ENCODE measurements at regions not wholly inside any gene's neighbourhood (a gene's known extent, or its start where the extent isn't known, plus 50 kb on each side); places are given as distances from the start of the nearest gene placed in this dataset.
A peak's percentile ranks its signal among the peaks of the same experiment; 100 is the strongest.

DNA sequence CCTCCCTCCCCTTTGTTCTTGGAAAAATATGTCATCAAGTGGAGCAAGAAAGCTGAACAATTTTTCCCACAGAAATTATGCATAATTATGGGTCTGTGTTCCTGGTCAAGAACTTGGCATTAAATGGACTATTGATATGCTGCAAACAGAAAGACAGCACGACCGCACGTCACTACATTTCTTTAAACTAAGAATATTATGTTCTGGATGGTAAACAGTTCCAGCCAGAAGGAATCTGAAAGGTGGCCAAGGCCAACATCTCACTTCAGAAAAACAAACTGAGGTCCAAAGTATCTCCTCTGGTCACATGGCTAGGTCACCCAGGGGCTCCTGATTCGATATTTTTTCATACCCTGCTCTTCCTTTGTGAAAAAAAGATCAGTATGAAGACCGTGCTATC, 173.3 kb upstream of the GAS1 start:
- peak in 1 of 2 donors; percentile 31 for DNase-seq (ENCODE audit: low read depth in 2 of 2)
- H3K4me3 ChIP-seq (replicated peaks in 1 of 2; ENCODE audit: low read depth in 2 of 2, low read length in 2 of 2), result no peak overlapping the region
- TF ChIP-seq, protein P1, sequence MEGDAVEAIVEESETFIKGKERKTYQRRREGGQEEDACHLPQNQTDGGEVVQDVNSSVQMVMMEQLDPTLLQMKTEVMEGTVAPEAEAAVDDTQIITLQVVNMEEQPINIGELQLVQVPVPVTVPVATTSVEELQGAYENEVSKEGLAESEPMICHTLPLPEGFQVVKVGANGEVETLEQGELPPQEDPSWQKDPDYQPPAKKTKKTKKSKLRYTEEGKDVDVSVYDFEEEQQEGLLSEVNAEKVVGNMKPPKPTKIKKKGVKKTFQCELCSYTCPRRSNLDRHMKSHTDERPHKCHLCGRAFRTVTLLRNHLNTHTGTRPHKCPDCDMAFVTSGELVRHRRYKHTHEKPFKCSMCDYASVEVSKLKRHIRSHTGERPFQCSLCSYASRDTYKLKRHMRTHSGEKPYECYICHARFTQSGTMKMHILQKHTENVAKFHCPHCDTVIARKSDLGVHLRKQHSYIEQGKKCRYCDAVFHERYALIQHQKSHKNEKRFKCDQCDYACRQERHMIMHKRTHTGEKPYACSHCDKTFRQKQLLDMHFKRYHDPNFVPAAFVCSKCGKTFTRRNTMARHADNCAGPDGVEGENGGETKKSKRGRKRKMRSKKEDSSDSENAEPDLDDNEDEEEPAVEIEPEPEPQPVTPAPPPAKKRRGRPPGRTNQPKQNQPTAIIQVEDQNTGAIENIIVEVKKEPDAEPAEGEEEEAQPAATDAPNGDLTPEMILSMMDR (IDR thresholded peaks at IDR 0.05; ENCODE audit: low read depth, low read length), result no peak

- TF ChIP-seq, protein P1 (IDR thresholded peaks at IDR 0.05; ENCODE audit: low read depth, low read length), result no peak
- peak; percentile 93 to 94 for DNase-seq (ENCODE audit: low read depth in 2 of 2)
- H3K4me3 ChIP-seq (replicated peaks in 1 of 2; ENCODE audit: low read depth in 2 of 2, low read length in 2 of 2), result no peak overlapping the region
Observed at GRCh38 chr9:87122947-87123685, 175.8 kb upstream of the GAS1 start.

DNA sequence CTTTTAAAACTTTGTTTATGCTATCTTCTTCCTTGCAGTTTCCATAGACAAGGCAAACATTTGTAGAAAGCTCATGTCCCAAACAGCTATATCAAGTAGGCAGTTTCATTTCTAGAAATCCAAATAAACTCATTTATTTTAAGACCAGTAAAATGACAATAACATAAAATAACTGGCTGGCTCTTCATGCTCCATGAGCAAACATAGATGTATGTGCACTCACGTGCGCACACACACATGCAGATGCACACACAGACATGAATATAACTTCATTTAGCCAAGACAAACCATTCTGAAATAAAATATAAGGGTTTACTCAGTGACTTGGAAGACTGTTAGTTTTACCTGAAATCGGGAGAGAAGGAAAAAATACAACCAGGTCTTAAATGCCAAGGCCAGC, 176.5 kb upstream of the GAS1 start:
- DNase-seq (ENCODE audit: low read depth in 2 of 2), result no peak
- H3K4me3 ChIP-seq (replicated peaks in 1 of 2; ENCODE audit: low read depth in 2 of 2, low read length in 2 of 2), result no peak overlapping the region
- TF ChIP-seq, protein P1 (IDR thresholded peaks at IDR 0.05; ENCODE audit: low read depth, low read length), result no peak

DNA sequence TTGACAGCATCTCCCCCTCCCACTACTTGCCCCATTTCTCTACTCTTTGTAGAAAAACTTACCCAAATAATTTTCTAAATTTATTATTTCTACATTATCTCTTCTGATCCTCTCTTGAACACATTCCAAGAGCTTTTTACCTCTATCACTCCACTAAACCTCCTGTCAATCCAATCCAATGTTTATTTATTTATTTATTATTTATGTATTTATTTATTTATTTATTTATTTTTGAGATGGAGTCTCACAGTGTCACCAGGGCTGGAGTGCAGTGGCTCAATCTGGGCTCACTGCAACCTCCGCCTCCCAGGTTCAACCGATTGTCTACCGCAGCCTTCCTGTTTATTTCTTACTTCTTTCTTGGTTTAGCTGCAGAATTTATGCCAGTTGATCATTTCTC, 178.5 kb upstream of the GAS1 start:
- TF ChIP-seq, protein P1 (IDR thresholded peaks at IDR 0.05; ENCODE audit: low read depth, low read length), result no peak
- no peak for DNase-seq (ENCODE audit: low read depth in 2 of 2)
- H3K4me3 ChIP-seq (replicated peaks in 1 of 2; ENCODE audit: low read depth in 2 of 2, low read length in 2 of 2), result no peak overlapping the region

GRCh38 chr9:87127543-87127942, 180.2 kb upstream of the GAS1 start:
- H3K4me3 ChIP-seq (replicated peaks in 1 of 2; ENCODE audit: low read depth in 2 of 2, low read length in 2 of 2), result no peak overlapping the region
- DNase-seq (ENCODE audit: low read depth in 2 of 2), result no peak
- TF ChIP-seq, protein P1 (IDR thresholded peaks at IDR 0.05; ENCODE audit: low read depth, low read length), result no peak

GRCh38 chr9:87127978-87128614, 180.8 kb upstream of the GAS1 start:
- no peak for DNase-seq (ENCODE audit: low read depth in 2 of 2)
- TF ChIP-seq, protein P1 (IDR thresholded peaks at IDR 0.05; ENCODE audit: low read depth, low read length), result no peak
- no peak overlapping the region for H3K4me3 ChIP-seq (replicated peaks in 1 of 2; ENCODE audit: low read depth in 2 of 2, low read length in 2 of 2)
